Mesothelial cell of epicardium (in vitro differentiated cells): ENCODE measurements at regions not wholly inside any gene's neighbourhood (a gene's known extent, or its start where the extent isn't known, plus 50 kb on each side); places are given as distances from the start of the nearest gene placed in this dataset.
"Not testable (repeated sequence)": the region's sequence is repeated elsewhere in the genome, so short reads cannot be mapped to it uniquely, and the experiment has no call there.

Experiments
- DNase-seq, 2 experiments: peaks; one replicate each; pipeline ENCODE4 v3.0.0; 2021; ENCODE audit warnings: low spot score in 2 of 2; ENCODE audit not compliant: unreplicated experiment in 2 of 2
- H3K27ac Mint-ChIP-seq: 2 replicates; pipeline ENCODE4 v1.8.0; 2021; ENCODE audit warnings: mixed read lengths
- H3K27me3 Mint-ChIP-seq: 2 replicates; pipeline ENCODE4 v1.8.0; 2021; ENCODE audit warnings: low read depth, mixed read lengths
- H3K36me3 Mint-ChIP-seq: 2 replicates; pipeline ENCODE4 v1.8.0; 2021; ENCODE audit warnings: mixed read lengths
- H3K4me1 Mint-ChIP-seq: 2 replicates; pipeline ENCODE4 v1.8.0; 2021; ENCODE audit warnings: mixed read lengths
- H3K4me3 Mint-ChIP-seq: 2 replicates; pipeline ENCODE4 v1.8.0; 2021; ENCODE audit warnings: mild to moderate bottlenecking, moderate library complexity, mixed read lengths
- H3K9me3 Mint-ChIP-seq: 2 replicates; pipeline ENCODE4 v1.8.0; 2021; ENCODE audit warnings: mixed read lengths
- CTCF ChIP-seq: fragments of 200-600 bp; sonication (generic); IDR thresholded peaks from one replicate; pipeline ENCODE4 v1.5.0; 2021; ENCODE audit warnings: antibody characterized with exemption; ENCODE audit not compliant: unreplicated experiment

DNA sequence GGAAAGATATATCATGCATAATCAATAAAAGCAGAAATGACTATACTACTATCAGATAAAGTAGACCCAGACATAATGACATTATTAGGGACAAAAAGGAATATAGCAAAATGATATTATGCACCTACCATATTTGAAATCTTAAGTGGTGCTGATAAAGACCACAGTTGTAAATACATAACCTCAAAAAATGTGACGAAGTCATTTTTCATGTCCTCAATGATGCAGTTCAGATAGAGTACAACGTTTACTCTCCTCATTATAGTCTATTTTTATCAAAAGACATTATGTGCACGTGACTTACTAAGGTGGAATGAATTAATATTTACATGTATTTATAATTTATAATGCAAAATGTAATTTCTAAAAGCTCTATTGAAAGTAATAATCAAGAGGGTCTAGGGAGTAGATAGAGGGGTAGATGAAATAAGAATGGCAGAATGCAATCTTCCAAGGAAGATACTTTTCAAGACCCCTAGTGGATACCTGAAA lies 61.7 kb upstream of the TNFSF4 start:
- Mint-ChIP-seq H3K4me3 (no peak overlapping the region), H3K36me3 (no peaks in the 10 kb centered on the region), H3K4me1 (peaks cover 4% of the 10 kb centered on the region), H3K27ac (no peak overlapping the region), H3K27me3 (no peaks in the 10 kb centered on the region), H3K9me3 (peaks cover 8% of the 10 kb centered on the region)
- no peak for DNase-seq
- TF ChIP-seq CTCF = no peak

DNA sequence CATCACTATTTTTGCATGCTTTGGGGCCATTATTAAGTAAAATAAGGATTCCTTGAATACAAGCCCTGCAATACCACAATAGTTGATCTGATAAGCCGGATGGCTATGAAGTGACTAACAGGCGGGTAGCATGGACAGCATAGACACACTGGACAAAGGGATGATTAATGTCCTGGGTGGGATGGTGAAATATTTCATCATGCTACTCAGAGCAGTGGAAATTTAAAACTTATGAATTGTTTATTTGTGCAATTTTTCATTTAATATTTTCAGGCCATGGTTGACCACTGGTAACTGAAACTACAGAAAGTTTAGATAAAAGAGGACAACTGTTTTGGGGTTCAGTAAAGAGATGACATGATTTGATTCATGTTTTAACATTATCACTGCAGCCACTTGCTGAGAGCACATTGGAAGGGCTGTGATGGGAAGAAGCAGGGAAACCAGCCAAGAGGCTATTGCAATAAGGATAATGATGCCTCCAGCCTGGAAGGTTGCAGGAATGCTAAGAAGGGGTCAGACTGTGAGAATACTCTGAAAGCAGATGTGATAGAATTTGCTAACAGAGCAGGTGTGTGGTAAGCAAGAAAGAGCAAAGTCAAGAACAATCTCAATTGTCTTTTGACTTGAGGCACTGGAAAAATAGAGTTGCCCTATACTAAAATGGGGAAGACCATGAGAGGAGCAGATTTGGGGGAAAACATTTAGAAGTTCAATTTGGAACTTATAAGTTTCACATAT lies 62.5 kb upstream of the TNFSF4 start:
- peaks cover 8% of the 10 kb centered on the region for H3K9me3 Mint-ChIP-seq
- H3K27ac Mint-ChIP-seq = no peak overlapping the region
- no peak overlapping the region for H3K4me3 Mint-ChIP-seq
- no peaks in the 10 kb centered on the region for H3K36me3 Mint-ChIP-seq
- DNase-seq = no peak
- peaks cover 4% of the 10 kb centered on the region for H3K4me1 Mint-ChIP-seq
- no peak for TF ChIP-seq CTCF
- no peaks in the 10 kb centered on the region for H3K27me3 Mint-ChIP-seq

DNA sequence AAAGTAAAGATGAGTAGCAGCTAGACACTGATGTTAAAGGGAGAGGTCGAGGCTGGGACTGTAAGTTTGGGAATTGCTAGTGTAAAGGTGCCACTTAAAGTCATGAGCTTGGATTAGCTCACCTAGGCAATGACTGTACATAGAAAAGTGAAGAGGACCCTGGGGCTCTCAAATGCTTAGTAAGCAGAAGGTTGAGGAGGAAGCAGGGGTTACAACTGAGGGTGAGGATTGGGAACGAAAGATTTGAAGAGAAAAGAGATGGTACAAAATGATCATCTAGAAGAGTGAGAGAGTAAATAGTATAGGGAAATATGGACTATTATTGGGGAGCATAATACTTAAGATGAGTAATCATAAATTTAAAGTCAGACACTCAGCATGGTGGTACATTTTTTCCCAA lies 63.1 kb upstream of the TNFSF4 start:
- H3K27ac Mint-ChIP-seq = no peak overlapping the region
- no peak for TF ChIP-seq CTCF
- H3K9me3 Mint-ChIP-seq = peaks cover 8% of the 10 kb centered on the region
- H3K36me3 Mint-ChIP-seq = no peaks in the 10 kb centered on the region
- H3K4me3 Mint-ChIP-seq = no peak overlapping the region
- no peak for DNase-seq
- H3K27me3 Mint-ChIP-seq = no peaks in the 10 kb centered on the region
- peaks cover 9% of the 10 kb centered on the region for H3K4me1 Mint-ChIP-seq

DNA sequence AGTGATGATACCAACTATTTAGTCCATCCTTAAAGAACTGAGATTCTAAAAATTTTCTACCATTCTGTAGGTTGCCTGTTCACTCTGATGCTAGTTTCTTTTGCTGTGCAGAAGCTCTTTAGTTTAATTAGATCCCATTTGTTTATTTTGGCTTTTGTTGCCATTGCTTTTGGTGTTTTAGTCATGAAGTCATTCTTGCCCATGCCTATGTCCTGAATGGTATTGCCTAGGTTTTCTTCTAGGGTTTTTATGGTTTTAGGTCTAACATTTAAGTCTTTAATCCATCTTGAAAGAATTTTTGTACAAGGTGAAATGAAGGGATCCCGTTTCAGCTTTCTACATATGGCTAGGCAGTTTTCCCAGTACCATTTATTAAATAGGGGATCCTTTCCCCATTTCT lies 63.9 kb upstream of the TNFSF4 start:
- not testable (repeated sequence) for H3K27me3 Mint-ChIP-seq

DNA sequence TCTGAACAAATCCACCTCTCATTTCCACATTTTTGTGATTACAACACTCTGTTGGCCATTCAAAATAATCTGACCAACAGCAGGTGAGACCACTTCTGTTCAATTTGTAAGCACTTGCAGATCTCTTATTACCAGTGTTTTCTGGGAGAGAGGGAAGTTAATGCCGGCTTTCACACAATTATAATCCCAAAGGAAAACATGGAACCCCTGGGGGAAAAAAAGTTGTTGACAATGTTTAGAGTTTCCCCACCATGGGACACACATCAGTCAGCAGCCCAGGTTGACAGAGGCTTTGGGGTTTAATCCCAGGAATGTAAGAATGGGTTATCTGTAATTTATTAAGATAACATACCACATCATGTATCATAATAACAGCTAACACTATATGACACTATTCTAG lies 68.4 kb upstream of the TNFSF4 start:
- Mint-ChIP-seq H3K9me3 (peaks cover 1% of the 10 kb centered on the region), H3K4me1 (peaks cover 6% of the 10 kb centered on the region), H3K4me3 (no peak overlapping the region), H3K36me3 (no peaks in the 10 kb centered on the region), H3K27ac (no peak overlapping the region), H3K27me3 (no peaks in the 10 kb centered on the region)
- no peak for TF ChIP-seq CTCF
- DNase-seq = no peak

More for the DNA sequence above, 63.9 kb upstream of the TNFSF4 start:
- not testable (repeated sequence) for H3K4me3 Mint-ChIP-seq, H3K9me3 Mint-ChIP-seq, H3K36me3 Mint-ChIP-seq, H3K27ac Mint-ChIP-seq, DNase-seq
- H3K4me1 Mint-ChIP-seq = peaks cover 11% of the 10 kb centered on the region

GRCh38 chr1:173276922-173277800 lies 70.0 kb upstream of the TNFSF4 start:
- no peak for TF ChIP-seq CTCF
- Mint-ChIP-seq H3K27me3 (no peaks in the 10 kb centered on the region), H3K4me3 (no peak overlapping the region), H3K27ac (no peak overlapping the region), H3K9me3 (no peaks in the 10 kb centered on the region), H3K36me3 (no peaks in the 10 kb centered on the region), H3K4me1 (peaks cover 6% of the 10 kb centered on the region)
- no peak for DNase-seq
